Neuronal stem cell (in vitro differentiated cells): ENCODE measurements at regions not wholly inside any gene's neighbourhood (a gene's known extent, or its start where the extent isn't known, plus 50 kb on each side); places are given as distances from the start of the nearest gene placed in this dataset.

Source experiments
- DNase-seq: peaks from one replicate; pipeline ENCODE4 v3.0.0-alpha.2; 2013; ENCODE audit warnings: low spot score
- H2AFZ ChIP-seq: one replicate; pipeline ENCODE4 v1.6.1; 2013; ENCODE audit warnings: mild to moderate bottlenecking, low read length, inconsistent platforms
- H2AK5ac ChIP-seq: 2 replicates; pipeline ENCODE4 v1.6.1; 2013; ENCODE audit warnings: low read depth, mild to moderate bottlenecking, inconsistent platforms, low read length, moderate library complexity, mixed read lengths
- H2BK120ac ChIP-seq: 2 replicates; pipeline ENCODE4 v1.6.1; 2013; ENCODE audit warnings: low read depth, mild to moderate bottlenecking, inconsistent platforms, low read length, moderate library complexity, mixed read lengths
- H2BK12ac ChIP-seq: one replicate; pipeline ENCODE4 v1.6.1; 2013; ENCODE audit warnings: low read length, inconsistent platforms
- H2BK15ac ChIP-seq: 2 replicates; pipeline ENCODE4 v1.6.1; 2013; ENCODE audit warnings: mild to moderate bottlenecking, low read length, inconsistent platforms, mixed read lengths
- H2BK5ac ChIP-seq: one replicate; pipeline ENCODE4 v1.6.1; 2013; ENCODE audit warnings: inconsistent platforms, mild to moderate bottlenecking, low read length, moderate library complexity
- H3K14ac ChIP-seq: one replicate; pipeline ENCODE4 v1.6.1; 2013; ENCODE audit warnings: low read length, inconsistent platforms
- H3K18ac ChIP-seq: 2 replicates; pipeline ENCODE4 v1.6.1; 2013; ENCODE audit warnings: low read length, inconsistent platforms
- H3K23ac ChIP-seq: 2 replicates; pipeline ENCODE4 v1.6.1; 2013; ENCODE audit warnings: low read depth, mild to moderate bottlenecking, mixed read lengths, low read length, inconsistent platforms; ENCODE audit not compliant: poor library complexity
- H3K27ac ChIP-seq: replicated peaks from 3 replicates; pipeline ENCODE4 v1.5.1; 2013; ENCODE audit warnings: low read length, inconsistent platforms
- H3K27me3 ChIP-seq, 3 experiments: 2 replicates each; pipeline ENCODE4 v1.6.1; 2013; ENCODE audit warnings: low read length in 3 of 3, mild to moderate bottlenecking in 2 of 3, inconsistent platforms in 1 of 3, low read depth in 1 of 3, mixed read lengths in 1 of 3, moderate library complexity in 1 of 3; ENCODE audit not compliant: control insufficient read depth in 3 of 3, insufficient read depth in 3 of 3
- H3K36me3 ChIP-seq, 2 donors: replicated peaks in 1 of 2; 2 replicates each; pipeline ENCODE4 v1.6.1; 2013; ENCODE audit warnings: low read length in 2 of 2; ENCODE audit not compliant: control insufficient read depth in 2 of 2, insufficient read depth in 2 of 2
- H3K4ac ChIP-seq: 2 replicates; pipeline ENCODE4 v1.6.1; 2013; ENCODE audit warnings: inconsistent platforms, mild to moderate bottlenecking, low read length, moderate library complexity
- H3K4me1 ChIP-seq, 2 donors: 1 replicate in 1 of 2; 2 replicates in 1 of 2; pipeline ENCODE4 v1.6.1; 2013; ENCODE audit warnings: low read length in 2 of 2, low read depth in 1 of 2; ENCODE audit not compliant: control insufficient read depth in 2 of 2, insufficient read depth in 1 of 2
- H3K4me2 ChIP-seq: one replicate; pipeline ENCODE4 v1.6.1; 2013; ENCODE audit warnings: mild to moderate bottlenecking, low read length, inconsistent platforms; ENCODE audit not compliant: insufficient read depth, poor library complexity, severe bottlenecking
- H3K4me3 ChIP-seq, 2 donors: 2 replicates each; pipeline ENCODE4 v1.5.1; 2013; ENCODE audit warnings: low read length in 2 of 2, mild to moderate bottlenecking in 2 of 2, inconsistent platforms in 1 of 2, moderate library complexity in 1 of 2
- H3K79me1 ChIP-seq: one replicate; pipeline ENCODE4 v1.6.1; 2013; ENCODE audit warnings: low read depth, mild to moderate bottlenecking, inconsistent platforms, low read length, moderate library complexity
- H3K9ac ChIP-seq: one replicate; pipeline ENCODE4 v1.6.1; 2013; ENCODE audit warnings: mild to moderate bottlenecking, low read depth, low read length, inconsistent platforms; ENCODE audit not compliant: poor library complexity
- H3K9me3 ChIP-seq, 2 donors: replicated peaks in 1 of 2; 2 replicates each; pipeline versions ENCODE3 to v1.6.1; 2013; ENCODE audit warnings: low read length in 2 of 2, mild to moderate bottlenecking in 2 of 2, inconsistent platforms in 1 of 2, low read depth in 1 of 2, mixed read lengths in 1 of 2, moderate library complexity in 1 of 2; ENCODE audit not compliant: control insufficient read depth in 2 of 2, insufficient read depth in 1 of 2
- H4K8ac ChIP-seq: one replicate; pipeline ENCODE4 v1.6.1; 2013; ENCODE audit warnings: low read depth, mild to moderate bottlenecking, inconsistent platforms, low read length, moderate library complexity
- H4K91ac ChIP-seq: one replicate; pipeline ENCODE4 v1.6.1; 2013; ENCODE audit warnings: low read length, low read depth, mild to moderate bottlenecking, inconsistent platforms; ENCODE audit not compliant: poor library complexity
- WGBS, 2 donors: extraction: QIAGEN DNeasy Blood & Tissue Kit; methylation state at CpG; one replicate each; pipeline ENCODE4 v1.1.7; 2013; ENCODE audit warnings: missing lambda C conversion rate in 2 of 2, mixed read lengths in 1 of 2; ENCODE audit not compliant: insufficient read length in 2 of 2, insufficient replicate concordance in 1 of 2; ENCODE audit errors: extremely low coverage in 2 of 2; 5-methylcytosine and 5-hydroxymethylcytosine counted together

DNA sequence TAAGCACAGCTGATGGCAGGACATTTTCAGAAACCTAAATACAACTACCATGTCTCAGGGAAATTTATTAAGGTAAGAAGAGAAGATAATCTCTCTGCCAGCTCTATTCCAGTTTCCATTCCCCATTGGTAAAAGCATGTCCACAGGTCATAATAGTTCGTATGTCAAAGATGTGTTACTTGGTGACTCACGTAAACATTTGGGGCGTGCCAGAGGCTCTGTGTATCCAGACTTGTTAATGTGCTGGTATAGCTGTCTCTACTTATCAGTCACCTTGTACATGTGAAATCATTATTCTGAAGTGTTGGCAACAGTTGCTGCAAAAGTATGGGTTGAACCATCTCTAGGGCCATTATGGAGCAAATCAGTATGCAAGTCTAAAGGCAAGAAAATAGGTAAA, 1345.1 kb downstream of the SUCLG1 start:
- Histone ChIP-seq H4K91ac (no peak overlapping the region), H2AFZ (no peak overlapping the region), H3K4ac (no peak overlapping the region), H2BK5ac (no peak overlapping the region), H3K4me2 (no peak overlapping the region), H3K23ac (no peak overlapping the region), H4K8ac (no peak overlapping the region), H3K9ac (no peak overlapping the region), H2AK5ac (no peak overlapping the region), H2BK15ac (no peak overlapping the region), H3K36me3 (no peaks in the 10 kb centered on the region), H3K14ac (no peak overlapping the region), H3K79me1 (no peaks in the 10 kb centered on the region), H3K18ac (no peak overlapping the region), H2BK120ac (no peak overlapping the region), H3K9me3 (no peaks in the 10 kb centered on the region), H3K4me3 (no peak overlapping the region), H3K27ac (no peak overlapping the region), H3K27me3 (no peaks in the 10 kb centered on the region), H3K4me1 (no peaks in the 10 kb centered on the region), H2BK12ac (no peak overlapping the region)
- no peak for DNase-seq
- no CpG with 5 or more reads among the region's 3 CpGs for WGBS, 2 donors

DNA sequence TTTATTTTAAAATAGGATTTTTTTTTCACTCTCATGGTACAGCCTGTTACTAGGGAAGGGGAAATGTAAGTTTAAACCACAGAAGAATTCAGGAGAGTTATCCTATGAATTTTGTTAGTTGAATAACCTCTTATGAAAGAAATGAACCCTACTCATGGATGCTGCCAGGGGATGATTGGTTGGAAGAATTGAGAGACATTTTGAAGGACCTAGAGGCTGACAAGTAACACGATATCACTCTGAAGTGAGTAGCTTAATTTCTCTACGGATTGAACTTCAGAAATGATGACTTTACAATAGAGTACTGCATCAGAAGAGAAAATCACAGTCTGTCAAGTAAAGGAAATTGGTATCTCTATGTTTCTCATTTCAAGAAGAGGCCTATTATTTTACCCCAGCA, 1346.2 kb downstream of the SUCLG1 start:
- Histone ChIP-seq H3K27ac (no peak overlapping the region), H3K14ac (no peak overlapping the region), H3K4ac (no peak overlapping the region), H2AK5ac (no peak overlapping the region), H3K23ac (no peak overlapping the region), H3K4me1 (no peaks in the 10 kb centered on the region), H3K36me3 (no peaks in the 10 kb centered on the region), H3K9ac (no peak overlapping the region), H4K91ac (no peak overlapping the region), H3K9me3 (no peaks in the 10 kb centered on the region), H2BK15ac (no peak overlapping the region), H2AFZ (no peak overlapping the region), H3K79me1 (no peaks in the 10 kb centered on the region), H2BK120ac (no peak overlapping the region), H3K18ac (no peak overlapping the region), H3K4me3 (no peak overlapping the region), H3K27me3 (no peaks in the 10 kb centered on the region), H2BK5ac (no peak overlapping the region), H4K8ac (no peak overlapping the region), H2BK12ac (no peak overlapping the region), H3K4me2 (no peak overlapping the region)
- no peak for DNase-seq
- WGBS, 2 donors, result no CpG with 5 or more reads among the region's 2 CpGs

DNA sequence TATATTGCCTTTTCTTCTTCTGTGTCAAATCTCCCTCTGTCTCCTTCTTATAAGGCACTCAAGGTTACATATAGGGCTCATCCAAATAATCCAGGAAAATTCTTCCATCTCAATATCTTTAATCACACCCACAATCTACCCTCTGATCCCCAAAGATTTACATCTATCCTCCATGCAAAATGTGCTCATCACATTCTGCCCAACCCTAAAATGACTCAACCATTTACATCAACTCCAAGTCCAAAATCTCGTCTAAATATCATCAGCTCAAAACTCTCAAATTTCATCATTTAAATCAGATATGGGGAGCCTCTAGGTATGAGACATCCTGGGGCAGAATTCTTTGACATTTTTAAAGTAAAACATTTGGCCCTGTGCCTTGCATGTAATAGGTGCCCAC, 1349.8 kb downstream of the SUCLG1 start:
- Histone ChIP-seq H3K4me2 (no peak overlapping the region), H3K23ac (no peak overlapping the region), H4K8ac (no peak overlapping the region), H3K9ac (no peak overlapping the region), H3K27ac (no peak overlapping the region), H3K27me3 (no peaks in the 10 kb centered on the region), H3K14ac (no peak overlapping the region), H2AFZ (no peak overlapping the region), H2BK5ac (no peak overlapping the region), H3K4me1 (no peaks in the 10 kb centered on the region), H4K91ac (no peak overlapping the region), H2BK15ac (no peak overlapping the region), H3K4ac (no peak overlapping the region), H3K9me3 (peaks cover 0 to 1% of the 10 kb centered on the region in 2 donors), H2BK120ac (no peak overlapping the region), H3K4me3 (no peak overlapping the region), H3K36me3 (no peaks in the 10 kb centered on the region), H3K18ac (no peak overlapping the region), H2BK12ac (no peak overlapping the region), H3K79me1 (no peaks in the 10 kb centered on the region), H2AK5ac (no peak overlapping the region)
- WGBS, 2 donors, result no CpG with 5 or more reads among the region's 1 CpG
- DNase-seq, result no peak

DNA sequence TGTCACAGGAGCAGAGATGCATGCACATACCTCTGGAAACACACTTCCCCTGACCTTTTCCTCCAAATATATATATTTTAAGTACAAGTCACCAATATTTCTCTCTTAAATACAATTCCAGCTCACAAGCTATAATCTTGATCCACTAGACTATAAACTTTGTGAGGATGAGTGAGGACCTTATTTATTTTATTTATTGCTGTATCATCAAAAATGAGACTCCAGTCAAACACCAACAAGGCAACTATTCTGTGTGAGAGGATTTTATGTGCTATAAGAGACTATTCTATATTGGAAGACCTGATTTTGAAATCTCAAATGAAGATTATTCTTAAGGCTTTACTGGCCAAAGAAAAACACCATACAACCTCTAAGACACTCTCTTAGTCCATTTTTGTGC, 1352.2 kb downstream of the SUCLG1 start:
- no peak overlapping the region for H2BK120ac ChIP-seq

More for the DNA sequence above, 1352.2 kb downstream of the SUCLG1 start:
- Histone ChIP-seq H3K23ac (no peak overlapping the region), H4K91ac (no peak overlapping the region), H3K27me3 (no peaks in the 10 kb centered on the region), H2BK5ac (no peak overlapping the region), H3K4me3 (no peak overlapping the region), H3K36me3 (no peaks in the 10 kb centered on the region), H4K8ac (no peak overlapping the region), H3K18ac (no peak overlapping the region), H3K14ac (no peak overlapping the region), H3K9me3 (peaks cover 0 to 1% of the 10 kb centered on the region in 2 donors), H2BK12ac (no peak overlapping the region), H3K79me1 (no peaks in the 10 kb centered on the region), H2BK15ac (no peak overlapping the region), H2AFZ (no peak overlapping the region), H2AK5ac (no peak overlapping the region), H3K27ac (no peak overlapping the region), H3K4me2 (no peak overlapping the region), H3K4ac (no peak overlapping the region), H3K4me1 (no peaks in the 10 kb centered on the region), H3K9ac (no peak overlapping the region)
- no peak for DNase-seq
